ENCODE measurements at regions not wholly inside any gene's neighbourhood (a gene's known extent, or its start where the extent isn't known, plus 50 kb on each side); places are given as distances from the start of the nearest gene placed in this dataset.

- no peak overlapping the region for H3K27ac ChIP-seq (ENCODE audit: low read depth, low read length)
- H3F3A ChIP-seq (ENCODE audit: control insufficient read depth, insufficient read depth): no peaks in the 10 kb centered on the region
- TF ChIP-seq EZH2phosphoT487 (IDR thresholded peaks at IDR 0.05; ENCODE audit: borderline replicate concordance, low read length): no peak
- TF ChIP-seq CTCF (IDR thresholded peaks at IDR 0.05; ENCODE audit: low read depth, low read length, poor library complexity, severe bottlenecking): no peak
- peaks cover 16% of the 10 kb centered on the region for H3K9me3 ChIP-seq (ENCODE audit: control insufficient read depth, insufficient read depth, low read length)
- H3K36me3 ChIP-seq (ENCODE audit: control insufficient read depth, low read length): no peaks in the 10 kb centered on the region
- no peak overlapping the region for H3K4me2 ChIP-seq (ENCODE audit: low read length)
- H3K9me2 ChIP-seq (replicated peaks; ENCODE audit: control insufficient read depth, low read length): no peaks in the 10 kb centered on the region
- H3K79me2 ChIP-seq (ENCODE audit: control insufficient read depth, low read length): no peaks in the 10 kb centered on the region
- H3K27me3 ChIP-seq (ENCODE audit: control insufficient read depth, low read length): no peaks in the 10 kb centered on the region
- no peak overlapping the region for H3K4me3 ChIP-seq (ENCODE audit: low read length)
- H4K20me1 ChIP-seq (ENCODE audit: control insufficient read depth, insufficient read depth, low read depth, low read length): no peaks in the 10 kb centered on the region
- H3K4me1 ChIP-seq (ENCODE audit: control insufficient read depth, low read length): peaks cover 8% of the 10 kb centered on the region
Observed at GRCh38 chr1:4276238-4276637, 376.2 kb upstream of the C1orf174 start.

- no peaks in the 10 kb centered on the region for H3K27me3 ChIP-seq (ENCODE audit: control insufficient read depth, low read length)
- H3K4me2 ChIP-seq (ENCODE audit: low read length): no peak overlapping the region
- no peak for TF ChIP-seq EZH2phosphoT487 (IDR thresholded peaks at IDR 0.05; ENCODE audit: borderline replicate concordance, low read length)
- TF ChIP-seq CTCF (IDR thresholded peaks at IDR 0.05; ENCODE audit: low read depth, low read length, poor library complexity, severe bottlenecking): no peak
- no peaks in the 10 kb centered on the region for H4K20me1 ChIP-seq (ENCODE audit: control insufficient read depth, insufficient read depth, low read depth, low read length)
- no peaks in the 10 kb centered on the region for H3K79me2 ChIP-seq (ENCODE audit: control insufficient read depth, low read length)
- H3K4me3 ChIP-seq (ENCODE audit: low read length): no peak overlapping the region
- H3F3A ChIP-seq (ENCODE audit: control insufficient read depth, insufficient read depth): no peaks in the 10 kb centered on the region
- peaks cover 8% of the 10 kb centered on the region for H3K4me1 ChIP-seq (ENCODE audit: control insufficient read depth, low read length)
- no peaks in the 10 kb centered on the region for H3K9me2 ChIP-seq (replicated peaks; ENCODE audit: control insufficient read depth, low read length)
- no peaks in the 10 kb centered on the region for H3K36me3 ChIP-seq (ENCODE audit: control insufficient read depth, low read length)
- H3K27ac ChIP-seq (ENCODE audit: low read depth, low read length): no peak overlapping the region
- H3K9me3 ChIP-seq (ENCODE audit: control insufficient read depth, insufficient read depth, low read length): peaks cover 16% of the 10 kb centered on the region
Observed at GRCh38 chr1:4277598-4277997, 376.8 kb upstream of the AJAP1 start.

GRCh38 chr1:4284976-4285375, 369.4 kb upstream of the AJAP1 start:
- Histone ChIP-seq H3K9me3 (ENCODE audit: control insufficient read depth, insufficient read depth, low read length) (peaks cover 3% of the 10 kb centered on the region; the same call in 1 of the 2 replicates), H3K36me3 (ENCODE audit: control insufficient read depth, low read length) (no peaks in the 10 kb centered on the region), H3K4me2 (ENCODE audit: low read length) (no peak overlapping the region), H3K27me3 (ENCODE audit: control insufficient read depth, low read length) (no peaks in the 10 kb centered on the region), H3K9me2 (replicated peaks; ENCODE audit: control insufficient read depth, low read length) (no peaks in the 10 kb centered on the region), H4K20me1 (ENCODE audit: control insufficient read depth, insufficient read depth, low read depth, low read length) (no peaks in the 10 kb centered on the region), H3K4me3 (ENCODE audit: low read length) (no peak overlapping the region), H3K4me1 (ENCODE audit: control insufficient read depth, low read length) (no peaks in the 10 kb centered on the region), H3F3A (ENCODE audit: control insufficient read depth, insufficient read depth) (no peaks in the 10 kb centered on the region), H3K27ac (ENCODE audit: low read depth, low read length) (no peak overlapping the region), H3K79me2 (ENCODE audit: control insufficient read depth, low read length) (no peaks in the 10 kb centered on the region)
- no peak for TF ChIP-seq EZH2phosphoT487 (IDR thresholded peaks at IDR 0.05; ENCODE audit: borderline replicate concordance, low read length)
- no peak for TF ChIP-seq CTCF (IDR thresholded peaks at IDR 0.05; ENCODE audit: low read depth, low read length, poor library complexity, severe bottlenecking)

GRCh38 chr1:4292861-4293260, 361.5 kb upstream of the AJAP1 start:
- Histone ChIP-seq H3K9me3 (ENCODE audit: control insufficient read depth, insufficient read depth, low read length) (peaks cover 3% of the 10 kb centered on the region; the same call in 1 of the 2 replicates), H3F3A (ENCODE audit: control insufficient read depth, insufficient read depth) (no peaks in the 10 kb centered on the region), H3K4me2 (ENCODE audit: low read length) (no peak overlapping the region), H3K27me3 (ENCODE audit: control insufficient read depth, low read length) (no peaks in the 10 kb centered on the region), H3K27ac (ENCODE audit: low read depth, low read length) (no peak overlapping the region), H3K4me1 (ENCODE audit: control insufficient read depth, low read length) (no peaks in the 10 kb centered on the region), H3K36me3 (ENCODE audit: control insufficient read depth, low read length) (no peaks in the 10 kb centered on the region), H3K4me3 (ENCODE audit: low read length) (no peak overlapping the region), H3K9me2 (replicated peaks; ENCODE audit: control insufficient read depth, low read length) (no peaks in the 10 kb centered on the region), H4K20me1 (ENCODE audit: control insufficient read depth, insufficient read depth, low read depth, low read length) (no peaks in the 10 kb centered on the region), H3K79me2 (ENCODE audit: control insufficient read depth, low read length) (no peaks in the 10 kb centered on the region)
- TF ChIP-seq CTCF (IDR thresholded peaks at IDR 0.05; ENCODE audit: low read depth, low read length, poor library complexity, severe bottlenecking) (no peak), EZH2phosphoT487 (IDR thresholded peaks at IDR 0.05; ENCODE audit: borderline replicate concordance, low read length) (no peak)

Measured in DOHH2 (cell line).